ENCODE measurements at regions not wholly inside any gene's neighbourhood (a gene's known extent, or its start where the extent isn't known, plus 50 kb on each side); places are given as distances from the start of the nearest gene placed in this dataset.
A peak's percentile ranks its signal among the peaks of the same experiment; 100 is the strongest.

DNA sequence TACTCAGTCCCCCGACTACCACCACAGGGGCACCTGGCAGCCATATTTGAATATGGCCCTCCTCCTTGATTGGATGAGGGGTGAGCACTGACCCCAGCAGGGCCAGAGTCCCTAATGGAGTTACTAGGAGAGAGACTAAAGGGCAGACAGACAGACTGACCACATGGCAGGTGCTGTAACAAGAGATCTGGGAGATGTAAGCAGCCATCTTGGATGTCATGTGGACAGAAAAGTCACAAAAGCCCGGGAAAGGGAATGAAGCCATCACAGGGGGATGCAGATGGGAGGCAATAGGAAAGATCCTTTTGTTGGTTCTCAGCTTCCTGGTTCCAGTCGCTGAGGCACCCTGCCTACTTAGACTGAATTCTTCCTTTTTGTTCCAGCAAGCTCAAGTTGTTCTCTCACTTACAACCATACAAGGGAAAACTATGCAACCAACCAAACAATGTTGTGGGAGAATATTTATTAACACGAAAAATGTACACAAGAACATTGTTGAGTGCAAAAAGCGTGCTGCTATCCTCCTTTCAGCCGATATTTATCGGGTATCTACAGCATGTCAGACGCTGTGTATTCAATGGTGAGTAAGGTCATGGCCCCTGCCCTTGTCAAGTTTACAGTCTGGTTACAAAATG is 511.6 kb upstream of the PROK2 start:
- TF ChIP-seq, protein P1, sequence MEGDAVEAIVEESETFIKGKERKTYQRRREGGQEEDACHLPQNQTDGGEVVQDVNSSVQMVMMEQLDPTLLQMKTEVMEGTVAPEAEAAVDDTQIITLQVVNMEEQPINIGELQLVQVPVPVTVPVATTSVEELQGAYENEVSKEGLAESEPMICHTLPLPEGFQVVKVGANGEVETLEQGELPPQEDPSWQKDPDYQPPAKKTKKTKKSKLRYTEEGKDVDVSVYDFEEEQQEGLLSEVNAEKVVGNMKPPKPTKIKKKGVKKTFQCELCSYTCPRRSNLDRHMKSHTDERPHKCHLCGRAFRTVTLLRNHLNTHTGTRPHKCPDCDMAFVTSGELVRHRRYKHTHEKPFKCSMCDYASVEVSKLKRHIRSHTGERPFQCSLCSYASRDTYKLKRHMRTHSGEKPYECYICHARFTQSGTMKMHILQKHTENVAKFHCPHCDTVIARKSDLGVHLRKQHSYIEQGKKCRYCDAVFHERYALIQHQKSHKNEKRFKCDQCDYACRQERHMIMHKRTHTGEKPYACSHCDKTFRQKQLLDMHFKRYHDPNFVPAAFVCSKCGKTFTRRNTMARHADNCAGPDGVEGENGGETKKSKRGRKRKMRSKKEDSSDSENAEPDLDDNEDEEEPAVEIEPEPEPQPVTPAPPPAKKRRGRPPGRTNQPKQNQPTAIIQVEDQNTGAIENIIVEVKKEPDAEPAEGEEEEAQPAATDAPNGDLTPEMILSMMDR (IDR thresholded peaks at IDR 0.05; ENCODE audit: control extremely low read depth, extremely low read depth), result no peak
- DNase-seq (no peak), ATAC-seq (ENCODE audit: insufficient read depth, low FRiP score) (no peak)
- Histone ChIP-seq H3K36me3 (ENCODE audit: control insufficient read depth in 4 of 4, insufficient read depth in 4 of 4, low read length in 4 of 4) (no peaks in the 10 kb centered on the region), H3K9ac (ENCODE audit: insufficient read depth in 1 of 2, low read length in 2 of 2) (no peak overlapping the region), H3K27ac (ENCODE audit: low read depth in 1 of 2, low read length in 1 of 2) (no peak overlapping the region), H3K9me3 (ENCODE audit: control insufficient read depth in 4 of 4, insufficient read depth in 3 of 4, low read length in 3 of 4) (no peaks in the 10 kb centered on the region), H3K27me3 (ENCODE audit: control insufficient read depth in 3 of 3, insufficient read depth in 3 of 3, low read length in 2 of 3) (peaks cover 0 to 4% (median 0%) of the 10 kb centered on the region in 3 donors), H3K4me3 (no peak overlapping the region), H3K4me1 (ENCODE audit: control insufficient read depth in 5 of 5, insufficient read depth in 5 of 5, low read length in 5 of 5) (peaks cover 0 to 11% (median 7%) of the 10 kb centered on the region in 5 donors)
- 84 to 87% methylated on average over 8 of the region's 8 CpGs for WGBS, 2 donors

- Histone ChIP-seq H3K27ac (ENCODE audit: low read depth in 1 of 2, low read length in 1 of 2) (no peak overlapping the region), H3K4me3 (no peak overlapping the region), H3K27me3 (ENCODE audit: control insufficient read depth in 3 of 3, insufficient read depth in 3 of 3, low read length in 2 of 3) (peaks cover 0 to 4% (median 0%) of the 10 kb centered on the region in 3 donors), H3K36me3 (ENCODE audit: control insufficient read depth in 4 of 4, insufficient read depth in 4 of 4, low read length in 4 of 4) (no peaks in the 10 kb centered on the region), H3K4me1 (ENCODE audit: control insufficient read depth in 5 of 5, insufficient read depth in 5 of 5, low read length in 5 of 5) (peaks cover 0 to 11% (median 7%) of the 10 kb centered on the region in 5 donors), H3K9me3 (ENCODE audit: control insufficient read depth in 4 of 4, insufficient read depth in 3 of 4, low read length in 3 of 4) (no peaks in the 10 kb centered on the region), H3K9ac (ENCODE audit: insufficient read depth in 1 of 2, low read length in 2 of 2) (no peak overlapping the region)
- ATAC-seq (ENCODE audit: insufficient read depth, low FRiP score), result no peak
- TF ChIP-seq, protein P1 (IDR thresholded peaks at IDR 0.05; ENCODE audit: control extremely low read depth, extremely low read depth), result no peak
- peak in 1 of 3 donors; percentile 51 for DNase-seq
- WGBS, 2 donors, result 96 to 99% methylated on average over 7 of the region's 7 CpGs
Observed at GRCh38 chr3:72295962-72296450, 511.1 kb upstream of the PROK2 start.

GRCh38 chr3:72295276-72295961 is 510.5 kb upstream of the PROK2 start:
- no peak overlapping the region for H3K27ac ChIP-seq (ENCODE audit: low read depth in 1 of 2, low read length in 1 of 2)
- peaks cover 0 to 4% (median 0%) of the 10 kb centered on the region in 3 donors for H3K27me3 ChIP-seq (ENCODE audit: control insufficient read depth in 3 of 3, insufficient read depth in 3 of 3, low read length in 2 of 3)
- DNase-seq, result no peak
- no peak overlapping the region for H3K4me3 ChIP-seq
- H3K9ac ChIP-seq (ENCODE audit: insufficient read depth in 1 of 2, low read length in 2 of 2), result no peak overlapping the region
- H3K4me1 ChIP-seq (ENCODE audit: control insufficient read depth in 5 of 5, insufficient read depth in 5 of 5, low read length in 5 of 5), result peaks cover 0 to 11% (median 7%) of the 10 kb centered on the region in 5 donors
- TF ChIP-seq, protein P1 (IDR thresholded peaks at IDR 0.05; ENCODE audit: control extremely low read depth, extremely low read depth), result no peak
- WGBS, 2 donors, result 77 to 80% methylated on average over 7 of the region's 7 CpGs
- no peak for ATAC-seq (ENCODE audit: insufficient read depth, low FRiP score)
- no peaks in the 10 kb centered on the region for H3K9me3 ChIP-seq (ENCODE audit: control insufficient read depth in 4 of 4, insufficient read depth in 3 of 4, low read length in 3 of 4)
- no peaks in the 10 kb centered on the region for H3K36me3 ChIP-seq (ENCODE audit: control insufficient read depth in 4 of 4, insufficient read depth in 4 of 4, low read length in 4 of 4)
